ENCODE measurements at regions not wholly inside any gene's neighbourhood (a gene's known extent, or its start where the extent isn't known, plus 50 kb on each side); places are given as distances from the start of the nearest gene placed in this dataset.

DNA sequence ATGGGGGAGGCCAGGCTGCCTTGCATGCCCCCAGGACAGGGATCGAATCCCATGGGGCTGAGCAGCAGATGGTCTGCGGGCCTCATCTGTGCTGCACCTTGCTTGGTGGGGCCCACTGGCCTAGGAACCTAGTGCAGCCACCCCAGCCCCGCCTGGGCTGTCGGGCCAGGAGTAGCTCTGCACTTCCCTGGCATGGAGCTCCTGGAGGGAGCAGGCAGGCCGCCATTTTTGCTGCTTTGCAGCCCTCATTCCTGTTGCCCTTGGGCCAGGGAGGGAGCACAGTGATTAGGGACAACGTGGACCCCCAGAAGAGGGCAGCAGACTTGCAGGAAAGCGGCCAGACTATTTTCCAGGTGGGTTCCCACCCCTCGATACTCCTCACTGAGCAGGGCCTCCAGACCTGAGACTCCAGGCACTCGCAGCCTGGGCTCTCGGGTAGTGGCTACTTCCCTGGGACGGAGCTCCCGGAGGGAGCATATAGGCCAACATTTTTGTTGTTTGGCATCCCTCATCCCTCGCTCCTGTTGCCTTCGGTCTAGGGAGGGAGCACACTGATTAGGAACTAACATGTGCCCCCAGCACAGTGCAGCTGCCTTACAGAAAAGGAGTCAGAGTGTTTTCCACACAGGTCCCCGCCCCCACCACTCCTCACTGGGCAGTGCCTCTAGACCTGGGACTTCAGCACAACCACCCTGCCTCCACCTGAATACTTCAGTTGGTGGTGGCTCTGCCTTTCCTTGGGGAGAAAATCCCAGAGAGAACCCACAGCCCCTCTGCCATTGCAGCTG lies 99.5 kb downstream of the MAIP1 start:
- H3K36me3 ChIP-seq (ENCODE audit: control insufficient read depth, insufficient read depth, low read length), result no peaks in the 10 kb centered on the region
- no TSS peak for BruUV-seq (replicated peaks)
- peaks cover 5% of the 10 kb centered on the region; the same call in 1 of the 2 replicates for H3K9me3 ChIP-seq
- Mint-ChIP-seq H3K4me1 (ENCODE audit: low read depth, unreplicated experiment) (no peaks in the 10 kb centered on the region), H3K36me3 (ENCODE audit: insufficient read depth, unreplicated experiment) (no peaks in the 10 kb centered on the region), H3K9me3 (ENCODE audit: unreplicated experiment) (peaks cover 9% of the 10 kb centered on the region), H3K27me3 (ENCODE audit: insufficient read depth, unreplicated experiment) (no peaks in the 10 kb centered on the region), H3K4me3 (ENCODE audit: unreplicated experiment) (no peak overlapping the region), H3K27ac (ENCODE audit: unreplicated experiment) (no peak overlapping the region)
- TF ChIP-seq, protein P1, sequence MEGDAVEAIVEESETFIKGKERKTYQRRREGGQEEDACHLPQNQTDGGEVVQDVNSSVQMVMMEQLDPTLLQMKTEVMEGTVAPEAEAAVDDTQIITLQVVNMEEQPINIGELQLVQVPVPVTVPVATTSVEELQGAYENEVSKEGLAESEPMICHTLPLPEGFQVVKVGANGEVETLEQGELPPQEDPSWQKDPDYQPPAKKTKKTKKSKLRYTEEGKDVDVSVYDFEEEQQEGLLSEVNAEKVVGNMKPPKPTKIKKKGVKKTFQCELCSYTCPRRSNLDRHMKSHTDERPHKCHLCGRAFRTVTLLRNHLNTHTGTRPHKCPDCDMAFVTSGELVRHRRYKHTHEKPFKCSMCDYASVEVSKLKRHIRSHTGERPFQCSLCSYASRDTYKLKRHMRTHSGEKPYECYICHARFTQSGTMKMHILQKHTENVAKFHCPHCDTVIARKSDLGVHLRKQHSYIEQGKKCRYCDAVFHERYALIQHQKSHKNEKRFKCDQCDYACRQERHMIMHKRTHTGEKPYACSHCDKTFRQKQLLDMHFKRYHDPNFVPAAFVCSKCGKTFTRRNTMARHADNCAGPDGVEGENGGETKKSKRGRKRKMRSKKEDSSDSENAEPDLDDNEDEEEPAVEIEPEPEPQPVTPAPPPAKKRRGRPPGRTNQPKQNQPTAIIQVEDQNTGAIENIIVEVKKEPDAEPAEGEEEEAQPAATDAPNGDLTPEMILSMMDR (IDR thresholded peaks at IDR 0.05; ENCODE audit: insufficient read depth in 1 of 2, low read depth in 1 of 2, low read length in 1 of 2, severe bottlenecking in 1 of 2, unreplicated experiment in 1 of 2), result peak; percentile 14 to 22
- H3K4me3 ChIP-seq (ENCODE audit: low read depth, low read length), result no peak overlapping the region
- CTCF ChIA-PET, result no interaction called here
- no peaks in the 10 kb centered on the region for H3K4me1 ChIP-seq
- POLR2A ChIA-PET, result no interaction called here
- H3K27me3 ChIP-seq (replicated peaks; ENCODE audit: control insufficient read depth, insufficient read depth, low read length), result no peaks in the 10 kb centered on the region
- DNase-seq, result peak; percentile 33 to 51
- intact Hi-C loops (cut with micrococcal nuclease; ENCODE audit: unreplicated experiment), result no loop called here

DNA sequence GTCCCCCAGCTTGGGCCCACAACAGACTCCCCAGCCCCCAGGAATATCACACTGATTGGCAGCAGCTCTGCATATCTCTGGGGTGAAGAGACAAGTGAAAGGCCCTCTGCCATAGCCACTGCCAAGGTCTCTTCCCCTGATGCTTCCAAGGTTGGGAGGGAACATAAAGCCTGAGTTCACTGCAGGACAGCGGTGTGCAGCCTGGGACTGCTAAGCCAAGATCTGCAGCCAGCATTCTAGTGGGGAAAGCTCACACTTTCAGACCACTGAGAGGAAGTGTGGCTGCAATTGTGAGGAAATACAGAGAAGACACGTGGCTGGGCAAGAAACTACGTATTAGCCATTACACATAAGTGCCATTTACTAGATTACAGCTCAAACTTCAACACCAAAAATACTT lies 100.7 kb downstream of the MAIP1 start:
- Mint-ChIP-seq H3K4me3 (ENCODE audit: unreplicated experiment) (no peak overlapping the region), H3K9me3 (ENCODE audit: unreplicated experiment) (peaks cover 9% of the 10 kb centered on the region), H3K27ac (ENCODE audit: unreplicated experiment) (no peak overlapping the region), H3K36me3 (ENCODE audit: insufficient read depth, unreplicated experiment) (no peaks in the 10 kb centered on the region), H3K27me3 (ENCODE audit: insufficient read depth, unreplicated experiment) (no peaks in the 10 kb centered on the region), H3K4me1 (ENCODE audit: low read depth, unreplicated experiment) (no peaks in the 10 kb centered on the region)
- intact Hi-C loops (cut with micrococcal nuclease; ENCODE audit: unreplicated experiment), result no loop called here
- CTCF ChIA-PET, result no interaction called here
- H3K36me3 ChIP-seq (ENCODE audit: control insufficient read depth, insufficient read depth, low read length), result no peaks in the 10 kb centered on the region
- POLR2A ChIA-PET, result no interaction called here
- TF ChIP-seq, protein P1 (IDR thresholded peaks at IDR 0.05; ENCODE audit: insufficient read depth in 1 of 2, low read depth in 1 of 2, low read length in 1 of 2, severe bottlenecking in 1 of 2, unreplicated experiment in 1 of 2), result no peak
- no peaks in the 10 kb centered on the region for H3K4me1 ChIP-seq
- H3K9me3 ChIP-seq, result peaks cover 5% of the 10 kb centered on the region; the same call in 1 of the 2 replicates
- no TSS peak for BruUV-seq (replicated peaks)
- no peak overlapping the region for H3K4me3 ChIP-seq (ENCODE audit: low read depth, low read length)
- DNase-seq, result no peak
- H3K27me3 ChIP-seq (replicated peaks; ENCODE audit: control insufficient read depth, insufficient read depth, low read length), result no peaks in the 10 kb centered on the region

DNA sequence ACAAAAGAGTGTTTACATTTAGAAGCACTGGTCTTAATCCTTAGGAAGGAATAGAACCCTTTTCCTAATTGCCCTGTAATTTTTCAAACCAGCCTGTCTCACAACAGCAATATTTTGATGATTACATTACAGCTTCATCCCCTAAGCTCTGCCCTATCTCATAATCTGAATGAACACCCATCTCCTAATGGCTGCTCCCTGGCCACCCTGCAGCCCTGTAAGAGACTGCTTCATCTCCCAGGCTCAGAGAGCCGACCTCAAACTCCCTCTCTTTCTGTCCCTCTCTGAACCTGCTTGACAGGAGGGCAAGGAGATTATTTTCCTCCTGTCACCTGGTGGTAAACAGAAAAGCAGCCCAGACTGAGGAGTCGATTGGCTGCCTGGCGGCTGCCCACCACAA lies 107.8 kb downstream of the MAIP1 start:
- no peaks in the 10 kb centered on the region for H3K36me3 Mint-ChIP-seq (ENCODE audit: insufficient read depth, unreplicated experiment)
- intact Hi-C loops (cut with micrococcal nuclease; ENCODE audit: unreplicated experiment), result no loop called here
- TF ChIP-seq, protein P1 (IDR thresholded peaks at IDR 0.05; ENCODE audit: insufficient read depth in 1 of 2, low read depth in 1 of 2, low read length in 1 of 2, severe bottlenecking in 1 of 2, unreplicated experiment in 1 of 2), result no peak
- no peak overlapping the region for H3K4me3 Mint-ChIP-seq (ENCODE audit: unreplicated experiment)
- Histone ChIP-seq H3K4me3 (ENCODE audit: low read depth, low read length) (no peak overlapping the region), H3K9me3 (no peaks in the 10 kb centered on the region; the same call in 1 of the 2 replicates), H3K27me3 (replicated peaks; ENCODE audit: control insufficient read depth, insufficient read depth, low read length) (no peaks in the 10 kb centered on the region), H3K36me3 (ENCODE audit: control insufficient read depth, insufficient read depth, low read length) (no peaks in the 10 kb centered on the region), H3K4me1 (no peaks in the 10 kb centered on the region)
- POLR2A ChIA-PET, result no interaction called here
- H3K4me1 Mint-ChIP-seq (ENCODE audit: low read depth, unreplicated experiment), result no peaks in the 10 kb centered on the region
- CTCF ChIA-PET, result no interaction called here
- H3K9me3 Mint-ChIP-seq (ENCODE audit: unreplicated experiment), result peaks cover 8% of the 10 kb centered on the region
- no peaks in the 10 kb centered on the region for H3K27me3 Mint-ChIP-seq (ENCODE audit: insufficient read depth, unreplicated experiment)
- no TSS peak for BruUV-seq (replicated peaks)
- DNase-seq, result no peak
- H3K27ac Mint-ChIP-seq (ENCODE audit: unreplicated experiment), result no peak overlapping the region

Data from Caco-2 (cell line).